HG02852 (cell line): ENCODE measurements at regions not wholly inside any gene's neighbourhood (a gene's known extent, or its start where the extent isn't known, plus 50 kb on each side); places are given as distances from the start of the nearest gene placed in this dataset.

Source experiments
- ATAC-seq: cut with Tn5 transposase; IDR thresholded peaks from one replicate; pipeline ENCODE4 v1.9.1; 2021; ENCODE audit warnings: mild to moderate bottlenecking, moderate library complexity; ENCODE audit not compliant: unreplicated experiment

DNA sequence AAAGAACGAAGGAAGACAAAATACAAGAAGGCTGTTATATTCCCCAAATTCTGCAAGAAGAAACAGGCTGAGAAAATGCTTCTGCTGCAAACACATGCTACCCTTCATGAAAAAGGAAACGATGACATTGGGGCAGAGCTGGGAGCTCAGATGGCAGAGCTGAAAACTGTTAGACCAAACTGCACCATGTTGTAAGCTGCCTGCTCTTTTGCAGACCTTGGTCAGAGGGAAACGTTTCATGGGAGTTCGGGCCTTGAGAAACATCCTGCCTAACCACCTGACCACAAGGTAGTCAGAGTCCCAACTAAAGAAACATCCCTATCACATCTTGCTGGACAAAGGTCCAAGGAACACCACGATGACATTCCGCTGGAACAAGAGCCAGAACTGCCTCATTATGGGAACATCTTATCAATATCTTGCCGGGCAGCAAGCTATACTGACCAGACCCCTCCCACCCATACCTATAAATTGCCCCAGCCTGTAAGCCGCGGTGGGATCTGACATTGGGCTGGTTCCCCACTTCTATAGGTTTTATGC lies 110.7 kb upstream of the CTSC start:
- ATAC-seq, result no peak

- ATAC-seq, result no peak
These were observed 109.7 kb upstream of the CTSC start for GRCh38 chr11:88447281-88447680.

DNA sequence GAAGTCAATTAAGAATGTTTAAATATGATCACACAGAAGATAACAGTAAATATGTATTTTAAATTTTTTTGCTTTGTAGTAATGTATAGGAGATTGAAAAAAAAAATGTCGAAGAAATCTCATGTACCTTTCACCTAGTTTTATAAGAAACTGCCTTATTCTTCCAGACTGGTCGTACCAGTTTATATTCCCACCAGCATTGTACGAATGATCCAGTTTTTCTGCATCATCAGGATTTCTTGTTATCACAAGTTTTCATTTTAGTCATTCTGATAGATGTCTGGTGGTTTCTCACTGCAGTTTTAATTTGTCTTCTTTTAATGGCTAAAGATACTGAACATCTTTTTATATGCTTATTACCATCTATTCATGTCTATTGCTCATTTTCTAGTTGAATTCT lies 101.8 kb upstream of the CTSC start:
- ATAC-seq, result no peak

GRCh38 chr11:88438721-88439120 lies 101.2 kb upstream of the CTSC start:
- no peak for ATAC-seq

DNA sequence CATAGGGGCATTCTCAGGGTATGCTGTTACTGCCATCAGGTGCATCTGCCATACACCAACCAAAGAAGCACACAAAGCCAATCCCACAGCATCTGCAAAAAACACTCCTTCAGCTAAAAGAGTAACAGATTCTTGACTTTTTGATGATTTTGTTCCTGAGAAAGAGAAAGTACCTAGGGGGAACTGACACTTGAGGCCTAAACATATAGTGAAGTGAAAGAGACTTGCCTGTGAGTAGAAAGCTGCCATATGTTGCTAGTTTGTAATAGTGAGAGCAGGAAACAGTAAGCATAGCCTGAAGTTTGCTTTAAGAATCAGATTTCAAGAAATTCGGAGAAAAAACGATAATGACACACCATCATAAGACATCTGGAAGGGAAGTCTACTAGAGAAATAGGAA lies 97.9 kb upstream of the CTSC start:
- ATAC-seq, result peak; percentile 100

GRCh38 chr11:88434333-88434976 lies 96.9 kb upstream of the CTSC start:
- ATAC-seq, result no peak

- ATAC-seq, result no peak
These were observed 96.1 kb upstream of the CTSC start for GRCh38 chr11:88433536-88434230.

DNA sequence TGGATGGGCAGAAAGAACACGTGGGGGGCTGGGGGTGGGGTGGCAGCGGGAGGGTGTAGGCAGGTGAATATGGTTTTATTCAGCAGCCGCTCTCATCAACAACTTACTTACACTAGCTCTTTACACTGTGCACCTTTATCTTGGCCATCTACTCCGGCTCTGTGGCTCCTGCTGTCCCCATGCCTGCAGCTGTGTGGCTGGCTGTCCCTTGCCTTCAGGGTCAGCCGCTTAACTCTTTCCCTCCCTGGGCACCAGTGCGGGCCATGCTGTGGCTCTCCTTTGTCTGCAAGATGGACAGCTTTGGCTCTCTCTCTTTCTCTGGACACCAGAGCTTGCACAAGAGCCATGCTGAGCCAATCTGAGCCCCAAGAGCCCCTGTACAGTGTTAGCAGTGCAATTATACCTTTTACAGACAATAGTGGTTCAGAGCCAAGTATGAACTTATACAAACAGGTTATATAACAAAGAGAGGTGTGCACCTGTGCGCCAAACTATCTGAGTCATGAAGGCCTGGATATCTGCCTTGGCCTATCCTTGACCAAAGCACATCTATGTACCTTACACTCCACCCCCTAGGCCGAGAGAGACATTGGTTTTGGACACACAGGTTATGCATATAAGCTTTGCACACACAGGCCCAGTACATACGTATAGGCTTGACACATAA lies 94.3 kb upstream of the CTSC start:
- ATAC-seq, result no peak

DNA sequence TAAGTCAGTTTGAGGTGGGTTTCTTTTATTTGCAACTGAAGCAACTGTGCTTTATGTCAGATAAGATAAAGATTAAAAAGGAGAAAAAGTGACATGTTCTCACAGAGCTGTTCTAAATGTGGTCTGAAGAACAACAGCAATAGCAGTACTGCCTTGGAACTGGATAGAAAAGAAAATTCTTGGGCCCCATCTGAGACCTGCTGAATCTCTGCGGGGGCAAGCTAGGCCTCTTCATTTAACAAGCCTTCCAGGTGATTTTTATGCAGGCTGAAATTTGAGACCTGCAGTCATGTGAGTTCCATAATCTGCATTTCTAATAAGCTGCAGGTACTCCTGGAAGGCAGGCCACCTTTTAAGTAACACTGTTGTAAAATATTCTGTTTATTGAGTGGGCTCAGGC lies 91.4 kb upstream of the CTSC start:
- ATAC-seq, result no peak

DNA sequence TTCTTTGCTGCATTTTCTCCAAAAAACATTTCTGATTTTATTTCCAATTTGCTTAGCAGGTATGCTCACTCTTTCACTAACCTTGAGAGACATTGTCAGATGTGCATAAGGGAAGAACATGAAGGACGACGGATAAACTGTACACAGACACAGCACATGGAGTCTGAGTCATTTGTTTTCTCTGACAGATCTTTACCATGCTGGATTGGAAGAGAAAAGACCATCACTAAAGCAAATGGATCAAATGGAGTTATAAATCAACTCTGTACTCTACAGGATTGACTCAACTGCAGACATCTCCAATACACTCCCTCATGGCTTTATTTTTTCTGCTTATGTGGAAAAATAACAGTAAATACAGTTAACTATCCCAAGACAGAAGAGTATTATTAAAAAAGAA lies 90.2 kb upstream of the CTSC start:
- ATAC-seq, result no peak

DNA sequence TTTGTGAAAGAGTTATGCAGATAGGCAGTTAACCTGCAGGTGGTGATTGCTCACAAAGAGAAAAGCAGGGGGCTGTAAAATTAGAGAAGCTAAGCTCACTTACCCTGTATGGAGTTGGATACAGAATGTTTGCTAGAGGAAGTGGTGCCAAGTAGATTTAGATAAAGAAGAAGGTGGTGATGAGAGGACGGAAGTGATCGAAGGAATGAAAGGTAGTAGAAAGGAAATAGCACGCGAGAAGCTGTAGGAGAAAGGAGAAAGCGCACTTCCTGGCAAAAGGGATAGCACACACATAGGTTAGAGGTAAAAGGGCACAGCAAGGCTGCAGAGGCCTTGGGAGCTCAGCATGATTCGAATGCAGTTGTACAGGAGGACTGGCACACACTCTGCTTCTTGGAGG lies 87.3 kb upstream of the CTSC start:
- ATAC-seq, result no peak

- ATAC-seq, result peak; percentile 91
These were observed 84.0 kb upstream of the CTSC start for GRCh38 chr11:88421530-88421929.

- no peak for ATAC-seq
These were observed 82.7 kb upstream of the CTSC start for GRCh38 chr11:88420165-88420791.

DNA sequence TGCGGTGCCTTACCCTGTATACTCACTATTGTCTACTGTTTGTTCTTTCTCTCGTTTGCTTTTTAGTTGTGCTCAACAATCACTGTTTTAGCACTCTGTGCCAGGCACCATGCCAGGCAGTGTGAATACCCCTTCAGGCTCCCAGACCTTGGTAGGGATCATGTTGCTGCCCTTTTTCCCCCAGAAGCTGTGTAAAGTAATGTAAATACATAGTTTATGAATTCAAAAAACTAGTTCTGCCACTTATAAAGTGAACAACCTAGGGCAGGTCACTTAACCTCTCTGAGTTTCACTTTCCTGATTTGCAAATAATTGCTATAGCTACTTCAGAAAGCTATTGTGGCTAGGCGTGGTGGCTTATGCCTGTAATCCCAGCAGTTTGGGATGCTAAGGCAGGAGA lies 81.0 kb upstream of the CTSC start:
- no peak for ATAC-seq

- ATAC-seq, result no peak
These were observed 78.0 kb upstream of the CTSC start for GRCh38 chr11:88415495-88415894.

DNA sequence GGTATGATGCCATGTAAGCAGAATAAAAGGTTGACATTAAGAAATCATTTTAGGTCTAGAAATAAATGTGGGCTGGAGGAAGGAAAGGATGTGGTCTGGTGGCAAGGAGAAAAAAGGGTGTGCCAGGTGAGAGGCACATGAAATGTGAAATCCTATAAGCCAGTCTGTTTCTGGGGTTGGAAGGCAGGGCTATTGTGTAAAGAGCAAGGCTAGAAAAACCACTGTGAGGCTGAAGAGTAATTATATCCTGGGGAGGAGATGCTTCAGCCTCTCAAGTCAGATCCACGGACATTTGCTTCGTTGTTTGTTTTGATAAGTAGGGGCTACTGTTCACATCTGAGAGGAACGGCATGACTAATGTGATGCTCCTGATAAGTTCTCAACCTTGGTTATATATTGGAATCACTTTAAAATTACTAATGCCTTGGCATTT lies 77.5 kb upstream of the CTSC start:
- ATAC-seq, result no peak

DNA sequence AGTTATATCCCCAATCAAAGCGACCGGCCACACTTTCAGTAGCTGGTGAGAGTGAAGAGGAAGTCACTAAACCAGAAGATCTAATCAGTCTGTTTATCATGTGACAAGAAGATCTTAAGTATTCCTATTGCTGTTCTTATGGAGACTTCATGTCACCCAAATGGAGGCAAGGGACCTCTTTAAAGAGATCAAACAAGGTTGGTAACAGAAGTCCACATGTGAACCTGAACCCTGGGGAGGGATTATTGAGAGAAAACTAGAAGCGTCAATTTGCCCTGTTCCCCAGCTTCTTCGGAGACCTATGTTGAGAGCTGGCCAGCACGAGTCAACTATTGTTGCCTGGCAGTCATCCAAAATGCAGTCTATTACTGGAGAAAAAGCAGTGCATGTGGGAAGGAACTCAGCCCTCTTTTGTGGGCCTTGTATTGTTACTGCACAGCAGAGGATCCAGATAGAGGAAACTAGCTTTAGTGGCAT lies 76.9 kb upstream of the CTSC start:
- ATAC-seq, result peak; percentile 67

DNA sequence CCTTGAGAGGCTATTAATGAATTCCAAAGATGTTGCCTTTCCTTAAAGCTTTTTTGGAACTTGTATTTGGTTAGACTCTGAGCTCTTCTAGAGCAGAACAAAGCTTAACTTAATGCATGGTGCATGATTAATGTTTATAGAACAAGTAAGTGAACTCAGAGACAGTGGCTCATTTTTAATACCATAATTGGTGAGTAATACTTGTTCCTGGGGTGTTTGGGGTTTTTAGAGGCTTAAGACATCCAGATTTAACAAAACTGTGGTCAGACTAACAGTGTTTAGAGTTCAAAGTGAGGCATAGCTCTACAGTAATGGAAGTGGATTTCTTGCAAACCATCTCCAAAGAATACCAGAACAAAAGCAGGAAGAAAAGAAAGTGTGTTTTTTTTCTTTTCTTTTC lies 73.7 kb upstream of the CTSC start:
- ATAC-seq, result no peak

DNA sequence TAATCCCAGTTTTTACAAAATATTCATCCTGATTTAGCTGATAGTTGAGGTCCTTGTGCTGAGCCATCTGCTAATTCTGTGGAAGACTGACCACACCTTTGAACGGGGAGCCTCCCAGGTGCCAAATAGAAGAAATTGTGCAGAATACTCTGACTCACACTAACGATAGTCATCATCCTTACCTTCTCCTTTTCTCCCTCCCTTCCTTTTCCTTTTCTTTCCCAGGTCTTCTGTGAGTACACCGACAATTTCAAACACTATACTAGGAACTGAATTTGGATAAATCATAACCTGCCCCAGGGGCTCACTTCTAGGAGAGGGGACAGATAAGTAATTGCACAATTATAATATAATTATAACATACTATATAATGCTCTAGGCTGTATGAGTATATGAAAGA lies 73.1 kb upstream of the CTSC start:
- ATAC-seq, result no peak

DNA sequence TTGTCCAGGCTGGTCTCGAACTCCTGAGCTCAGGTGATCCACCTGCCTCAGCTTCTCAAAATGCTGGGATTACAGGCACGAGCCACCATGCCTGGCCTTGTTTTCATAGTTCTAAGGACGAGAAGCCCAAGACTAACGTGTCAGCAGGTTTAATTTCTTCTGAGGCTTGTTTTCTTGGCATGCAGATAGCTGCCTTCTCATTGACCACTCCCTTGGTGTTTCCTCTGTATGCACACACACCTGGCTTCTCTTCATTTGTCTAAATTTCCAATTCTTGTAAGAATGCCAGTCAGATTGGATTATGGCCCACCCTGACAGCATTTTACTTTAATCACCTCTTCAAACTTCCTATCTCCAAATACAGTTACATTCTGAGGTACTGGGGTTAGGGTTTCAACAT lies 72.5 kb upstream of the CTSC start:
- no peak for ATAC-seq

DNA sequence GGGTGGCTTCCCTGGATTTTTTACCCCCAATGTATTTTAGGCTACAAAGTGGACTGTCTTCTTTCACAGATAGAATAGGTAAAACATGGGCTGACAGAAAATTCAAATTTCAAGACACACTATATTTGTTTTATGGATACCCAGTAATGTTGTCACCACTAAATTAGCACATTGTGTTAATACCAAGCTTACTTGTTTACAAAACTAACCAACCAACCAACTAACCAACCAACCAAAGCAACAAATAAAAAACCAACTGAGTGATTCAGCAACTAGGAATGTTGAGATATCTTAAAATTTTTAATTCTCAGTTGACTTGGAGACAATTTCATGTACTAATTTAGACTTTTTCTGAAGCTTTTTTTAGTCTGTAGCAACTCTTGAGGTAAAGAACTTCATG lies 69.3 kb upstream of the CTSC start:
- no peak for ATAC-seq
